Smooth muscle cell (in vitro differentiated cells): ENCODE measurements at regions not wholly inside any gene's neighbourhood (a gene's known extent, or its start where the extent isn't known, plus 50 kb on each side); places are given as distances from the start of the nearest gene placed in this dataset.

ENCODE experiments used
- DNase-seq: peaks from one replicate; lab custom pipeline; 2025; ENCODE audit not compliant: unreplicated experiment; lab: John Stamatoyannopoulos, UW
- H2AFZ ChIP-seq: fragments of 200-600 bp; sonication (generic); 2 replicates; pipeline ENCODE4 v1.6.0; 2016; ENCODE audit warnings: antibody characterized with exemption, low read depth, mild to moderate bottlenecking
- H3F3A ChIP-seq: fragments of 200-600 bp; sonication (generic); 2 replicates; pipeline ENCODE4 v1.6.0; 2017; ENCODE audit warnings: antibody characterized with exemption, low read depth
- H3K27ac ChIP-seq: fragments of 200-600 bp; sonication (generic); 2 replicates; pipeline ENCODE4 v1.5.1; 2016; ENCODE audit warnings: low read depth, mild to moderate bottlenecking
- H3K27me3 ChIP-seq: fragments of 200-600 bp; sonication (generic); 2 replicates; pipeline ENCODE4 v1.6.1; 2016; ENCODE audit warnings: low read depth, mild to moderate bottlenecking
- H3K36me3 ChIP-seq: fragments of 200-600 bp; sonication (generic); 2 replicates; pipeline ENCODE4 v1.5.1; 2016; ENCODE audit warnings: low read depth
- H3K4me1 ChIP-seq: fragments of 200-600 bp; sonication (generic); 2 replicates; pipeline ENCODE4 v1.5.1; 2016; ENCODE audit warnings: low read depth
- H3K4me2 ChIP-seq: fragments of 200-600 bp; sonication (generic); 2 replicates; pipeline ENCODE4 v1.6.0; 2016; ENCODE audit warnings: mild to moderate bottlenecking
- H3K4me3 ChIP-seq: fragments of 200-600 bp; sonication (generic); 2 replicates; pipeline ENCODE4 v1.5.1; 2016; ENCODE audit warnings: mild to moderate bottlenecking
- H3K79me2 ChIP-seq: fragments of 200-600 bp; sonication (generic); 2 replicates; pipeline ENCODE4 v1.6.0; 2016; ENCODE audit warnings: low read depth, mild to moderate bottlenecking
- H3K9ac ChIP-seq: fragments of 200-600 bp; sonication (generic); 2 replicates; pipeline ENCODE4 v1.6.0; 2016; ENCODE audit warnings: low read depth
- H3K9me3 ChIP-seq: fragments of 200-600 bp; sonication (generic); replicated peaks from 2 replicates; pipeline ENCODE4 v1.5.1; 2016; ENCODE audit warnings: low read depth
- H4K20me1 ChIP-seq: fragments of 200-600 bp; sonication (generic); 2 replicates; pipeline ENCODE4 v1.6.0; 2016; ENCODE audit warnings: low read depth
- WGBS: methylation state at CpG from one replicate; pipeline ENCODE4 v1.1.7; 2016; ENCODE audit warnings: low lambda C conversion rate; 5-methylcytosine and 5-hydroxymethylcytosine counted together
- TF ChIP-seq, protein P1 (sequence below): fragments of 200-600 bp; sonication (generic); IDR thresholded peaks from 2 replicates; pipeline ENCODE4 v1.5.1; 2017; ENCODE audit warnings: borderline replicate concordance, mild to moderate bottlenecking, antibody characterized with exemption; ENCODE audit not compliant: insufficient read depth, poor library complexity, severe bottlenecking

DNA sequence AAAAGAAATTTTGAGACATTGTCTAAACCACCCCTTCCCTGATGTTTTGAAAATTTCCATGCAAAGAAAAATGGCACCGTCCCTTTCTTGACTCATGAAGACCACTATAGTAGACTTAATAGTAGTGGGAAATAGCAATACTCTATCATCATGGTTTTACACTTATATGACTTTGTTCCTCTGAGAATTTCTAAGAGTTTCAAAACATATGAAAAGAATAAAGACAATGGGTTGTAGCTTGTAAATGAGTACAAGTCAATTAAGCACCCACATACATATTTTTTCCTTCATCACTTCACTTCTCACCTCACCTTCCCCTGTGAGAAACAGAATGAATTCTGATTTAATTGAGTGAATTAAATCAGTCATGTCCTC, 151.7 kb downstream of the LYPLAL1 start:
- peak overlapping the region; percentile 81 for H3K27ac ChIP-seq

DNA sequence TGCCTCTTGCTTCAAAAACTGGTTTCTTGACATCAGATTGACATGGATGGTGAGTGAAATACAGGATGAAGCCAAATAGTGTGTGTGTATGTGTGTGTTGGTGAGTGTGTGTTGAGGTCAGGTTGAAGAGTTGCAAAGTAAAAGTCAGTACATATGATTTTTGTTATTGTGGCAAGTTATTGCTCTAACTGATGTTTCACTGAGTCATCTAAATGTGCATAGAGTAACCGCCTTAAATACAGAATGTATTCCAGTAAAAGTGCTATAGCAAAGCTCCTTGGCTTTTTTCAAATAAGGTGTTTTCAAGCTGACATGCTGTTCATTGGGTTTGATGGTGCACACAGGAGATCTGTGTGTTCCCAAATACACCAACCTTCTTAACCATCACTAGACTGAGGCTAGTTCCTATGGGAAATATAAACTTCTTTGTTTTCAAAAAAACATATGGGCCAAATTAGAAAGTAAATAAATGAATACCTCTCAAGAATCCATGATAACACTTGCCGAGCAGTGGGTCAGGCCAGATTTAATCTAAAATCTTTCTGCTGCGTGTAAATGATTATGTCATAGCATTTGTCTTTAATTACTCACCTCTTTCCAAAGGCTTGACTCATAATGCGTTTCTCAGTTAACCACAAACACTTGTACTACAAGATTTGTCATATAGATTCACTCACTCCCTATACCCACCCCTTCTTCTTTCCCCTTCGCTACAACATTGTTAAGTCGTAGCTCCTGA, 151.1 kb downstream of the LYPLAL1 start:
- Histone ChIP-seq H3K79me2 (no peaks in the 10 kb centered on the region), H3K4me2 (peak overlapping the region; percentile 62), H3K4me3 (no peak overlapping the region), H3K4me1 (peaks cover 13% of the 10 kb centered on the region), H3K9me3 (no peaks in the 10 kb centered on the region), H3K27me3 (no peaks in the 10 kb centered on the region), H3F3A (peaks cover 5% of the 10 kb centered on the region), H3K27ac (peak overlapping the region; percentile 81), H3K9ac (peak overlapping the region; percentile 33), H3K36me3 (no peaks in the 10 kb centered on the region), H2AFZ (no peak overlapping the region), H4K20me1 (no peaks in the 10 kb centered on the region)
- TF ChIP-seq, protein P1, sequence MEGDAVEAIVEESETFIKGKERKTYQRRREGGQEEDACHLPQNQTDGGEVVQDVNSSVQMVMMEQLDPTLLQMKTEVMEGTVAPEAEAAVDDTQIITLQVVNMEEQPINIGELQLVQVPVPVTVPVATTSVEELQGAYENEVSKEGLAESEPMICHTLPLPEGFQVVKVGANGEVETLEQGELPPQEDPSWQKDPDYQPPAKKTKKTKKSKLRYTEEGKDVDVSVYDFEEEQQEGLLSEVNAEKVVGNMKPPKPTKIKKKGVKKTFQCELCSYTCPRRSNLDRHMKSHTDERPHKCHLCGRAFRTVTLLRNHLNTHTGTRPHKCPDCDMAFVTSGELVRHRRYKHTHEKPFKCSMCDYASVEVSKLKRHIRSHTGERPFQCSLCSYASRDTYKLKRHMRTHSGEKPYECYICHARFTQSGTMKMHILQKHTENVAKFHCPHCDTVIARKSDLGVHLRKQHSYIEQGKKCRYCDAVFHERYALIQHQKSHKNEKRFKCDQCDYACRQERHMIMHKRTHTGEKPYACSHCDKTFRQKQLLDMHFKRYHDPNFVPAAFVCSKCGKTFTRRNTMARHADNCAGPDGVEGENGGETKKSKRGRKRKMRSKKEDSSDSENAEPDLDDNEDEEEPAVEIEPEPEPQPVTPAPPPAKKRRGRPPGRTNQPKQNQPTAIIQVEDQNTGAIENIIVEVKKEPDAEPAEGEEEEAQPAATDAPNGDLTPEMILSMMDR: no peak
- 12% methylated on average over 6 of the region's 6 CpGs for WGBS
- no peak for DNase-seq

More for the DNA sequence above, 151.7 kb downstream of the LYPLAL1 start:
- no peaks in the 10 kb centered on the region for H3K36me3 ChIP-seq
- WGBS: 54% methylated on average over 1 of the region's 1 CpG
- no peaks in the 10 kb centered on the region for H3K9me3 ChIP-seq
- peaks cover 5% of the 10 kb centered on the region for H3F3A ChIP-seq
- H3K27me3 ChIP-seq: no peaks in the 10 kb centered on the region
- no peak overlapping the region for H2AFZ ChIP-seq
- H3K79me2 ChIP-seq: no peaks in the 10 kb centered on the region
- H3K9ac ChIP-seq: peak overlapping the region; percentile 11
- H3K4me3 ChIP-seq: no peak overlapping the region
- peak overlapping the region; percentile 62 for H3K4me2 ChIP-seq
- peaks cover 16% of the 10 kb centered on the region for H3K4me1 ChIP-seq
- no peak for DNase-seq
- no peaks in the 10 kb centered on the region for H4K20me1 ChIP-seq
- TF ChIP-seq, protein P1: no peak

DNA sequence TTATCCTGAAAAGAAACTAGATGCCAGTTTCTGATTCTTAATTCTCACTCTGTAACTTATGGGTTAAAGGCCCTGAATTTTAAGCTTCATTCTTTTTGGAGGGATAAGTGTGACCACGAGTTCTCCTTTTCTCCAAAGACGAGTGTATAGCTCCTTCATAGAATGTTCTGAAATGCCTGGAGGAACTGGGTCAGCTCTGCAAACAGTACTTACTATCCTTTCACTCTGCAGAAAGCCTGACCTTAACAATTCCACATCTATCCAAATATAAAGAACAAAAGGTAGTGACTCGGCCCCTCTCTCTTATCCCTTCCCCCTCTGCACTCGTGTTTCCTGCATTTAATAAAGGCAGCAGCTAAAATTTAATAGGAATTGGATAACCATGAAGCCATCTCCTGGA, 150.5 kb downstream of the LYPLAL1 start:
- H3K27me3 ChIP-seq: no peaks in the 10 kb centered on the region
- H3K79me2 ChIP-seq: no peaks in the 10 kb centered on the region
- peak overlapping the region; percentile 42 for H3K4me2 ChIP-seq
- 76% methylated on average over 4 of the region's 4 CpGs for WGBS
- H3K4me3 ChIP-seq: no peak overlapping the region
- no peaks in the 10 kb centered on the region for H3K36me3 ChIP-seq
- peaks cover 5% of the 10 kb centered on the region for H3F3A ChIP-seq
- peak overlapping the region; percentile 81 for H3K27ac ChIP-seq
- H3K4me1 ChIP-seq: peaks cover 7% of the 10 kb centered on the region
- no peaks in the 10 kb centered on the region for H3K9me3 ChIP-seq
- peak overlapping the region; percentile 33 for H3K9ac ChIP-seq
- no peaks in the 10 kb centered on the region for H4K20me1 ChIP-seq
- H2AFZ ChIP-seq: no peak overlapping the region
- TF ChIP-seq, protein P1: no peak
- no peak for DNase-seq

DNA sequence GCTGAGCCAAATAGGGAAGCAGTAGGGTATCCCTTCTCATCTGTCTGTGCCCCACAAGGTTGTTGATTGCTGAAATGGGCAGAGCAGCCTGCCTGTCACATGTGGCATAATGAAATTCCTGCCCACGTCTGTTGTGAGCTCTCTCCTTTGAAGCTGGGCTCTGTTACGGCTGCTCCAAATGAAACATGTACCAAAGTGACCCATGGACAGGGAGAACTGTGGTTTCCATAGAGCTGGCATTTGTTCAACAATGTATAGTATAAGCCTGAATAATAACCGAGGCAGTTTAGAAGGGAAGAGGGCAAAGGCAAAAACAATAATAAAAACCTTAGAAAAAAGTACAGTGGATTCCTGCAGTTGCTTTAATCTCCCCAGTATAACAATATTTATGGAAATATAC, 149.7 kb downstream of the LYPLAL1 start:
- no peaks in the 10 kb centered on the region for H3K27me3 ChIP-seq
- peaks cover 7% of the 10 kb centered on the region for H3K4me1 ChIP-seq
- no peaks in the 10 kb centered on the region for H3K9me3 ChIP-seq
- no peaks in the 10 kb centered on the region for H3K79me2 ChIP-seq
- H3F3A ChIP-seq: peaks cover 5% of the 10 kb centered on the region
- H2AFZ ChIP-seq: no peak overlapping the region
- TF ChIP-seq, protein P1: no peak
- H3K9ac ChIP-seq: no peak overlapping the region
- H3K27ac ChIP-seq: peak overlapping the region; percentile 81
- 45% methylated on average over 3 of the region's 3 CpGs for WGBS
- H4K20me1 ChIP-seq: no peaks in the 10 kb centered on the region
- H3K36me3 ChIP-seq: no peaks in the 10 kb centered on the region
- H3K4me3 ChIP-seq: no peak overlapping the region
- H3K4me2 ChIP-seq: peak overlapping the region; percentile 42
- no peak for DNase-seq
